ENCODE measurements at regions not wholly inside any gene's neighbourhood (a gene's known extent, or its start where the extent isn't known, plus 50 kb on each side); places are given as distances from the start of the nearest gene placed in this dataset.
A peak's percentile ranks its signal among the peaks of the same experiment; 100 is the strongest.

- no peak for DNase-seq
Measured at GRCh38 chr13:36750046-36750445, 69.0 kb upstream of the RFXAP start.

GRCh38 chr13:36750461-36750860, 68.6 kb upstream of the RFXAP start:
- no peak for DNase-seq

GRCh38 chr13:36750946-36751345, 68.1 kb upstream of the RFXAP start:
- DNase-seq = no peak

GRCh38 chr13:36752673-36753072, 66.3 kb upstream of the RFXAP start:
- no peak for DNase-seq

- DNase-seq = no peak
Measured at GRCh38 chr13:36753176-36753575, 65.8 kb upstream of the RFXAP start.

GRCh38 chr13:36758345-36758744, 60.7 kb upstream of the RFXAP start:
- no peak for DNase-seq

GRCh38 chr13:36763126-36763722, 55.8 kb upstream of the RFXAP start:
- no peak for DNase-seq

GRCh38 chr13:36764536-36764935, 54.5 kb upstream of the RFXAP start:
- no peak for DNase-seq

GRCh38 chr13:36764957-36765356, 54.1 kb upstream of the RFXAP start:
- no peak for DNase-seq

GRCh38 chr13:36766295-36766694, 52.7 kb upstream of the RFXAP start:
- peak in 1 of 3 donors; percentile 31 for DNase-seq

GRCh38 chr13:36767276-36767675, 51.7 kb upstream of the RFXAP start:
- no peak for DNase-seq

- no peak for DNase-seq
Measured at GRCh38 chr13:36769126-36769525, 49.9 kb upstream of the RFXAP start.
